ENCODE measurements at regions not wholly inside any gene's neighbourhood (a gene's known extent, or its start where the extent isn't known, plus 50 kb on each side); places are given as distances from the start of the nearest gene placed in this dataset.

GRCh38 chr11:29802522-29802921, 214.3 kb downstream of the KCNA4 start:
- ATAC-seq: no peak
- TF ChIP-seq CSDC2 (CRISPR knock-in tag; IDR thresholded peaks at IDR 0.05) (no peak), BACH2 (CRISPR knock-in tag; IDR thresholded peaks at IDR 0.05; ENCODE audit: borderline replicate concordance) (no peak), TCF4 (CRISPR knock-in tag; IDR thresholded peaks at IDR 0.05; ENCODE audit: borderline replicate concordance) (no peak), GLIS3 (CRISPR knock-in tag; IDR thresholded peaks at IDR 0.05) (no peak), SNAI2 (CRISPR knock-in tag; IDR thresholded peaks at IDR 0.05) (no peak), ISL1 (CRISPR knock-in tag; IDR thresholded peaks at IDR 0.05) (no peak), ESRRG (CRISPR knock-in tag; IDR thresholded peaks at IDR 0.05) (no peak), POU6F1 (CRISPR knock-in tag; IDR thresholded peaks at IDR 0.05; ENCODE audit: borderline replicate concordance, low read depth) (no peak), PATZ1 (CRISPR knock-in tag; IDR thresholded peaks at IDR 0.05; ENCODE audit: borderline replicate concordance) (no peak), ZNF70 (CRISPR knock-in tag; IDR thresholded peaks at IDR 0.05) (no peak)

- TF ChIP-seq TOX (CRISPR knock-in tag; IDR thresholded peaks at IDR 0.05; ENCODE audit: borderline replicate concordance): no peak
- no peak for TF ChIP-seq OSR1 (CRISPR knock-in tag; IDR thresholded peaks at IDR 0.05)
- no peak for TF ChIP-seq POU6F1 (CRISPR knock-in tag; IDR thresholded peaks at IDR 0.05; ENCODE audit: borderline replicate concordance, low read depth)
- no peak for TF ChIP-seq ZNF565 (CRISPR knock-in tag; conservative IDR thresholded peaks at IDR 0.05; ENCODE audit: low read depth)
- TF ChIP-seq ZFP30 (CRISPR knock-in tag; IDR thresholded peaks at IDR 0.05): no peak
- no peak for TF ChIP-seq ZC3H10 (CRISPR knock-in tag; IDR thresholded peaks at IDR 0.05)
- TF ChIP-seq TSHZ2 (CRISPR knock-in tag; IDR thresholded peaks at IDR 0.05): no peak
- TF ChIP-seq SNAI2 (CRISPR knock-in tag; IDR thresholded peaks at IDR 0.05): no peak
- no peak for TF ChIP-seq ISL1 (CRISPR knock-in tag; IDR thresholded peaks at IDR 0.05)
- no peak for ATAC-seq
These were observed 215.3 kb downstream of the KCNA4 start for GRCh38 chr11:29801561-29801960.

- ATAC-seq: no peak
- TF ChIP-seq ZNF8 (CRISPR knock-in tag; IDR thresholded peaks at IDR 0.05) (no peak), SNAI2 (CRISPR knock-in tag; IDR thresholded peaks at IDR 0.05) (no peak), CREB5 (CRISPR knock-in tag; IDR thresholded peaks at IDR 0.05; ENCODE audit: low read depth) (no peak), PATZ1 (CRISPR knock-in tag; IDR thresholded peaks at IDR 0.05; ENCODE audit: borderline replicate concordance) (no peak), CSDC2 (CRISPR knock-in tag; IDR thresholded peaks at IDR 0.05) (no peak), CSRNP3 (CRISPR knock-in tag; IDR thresholded peaks at IDR 0.05) (no peak), ZFP3 (CRISPR knock-in tag; IDR thresholded peaks at IDR 0.05) (no peak), ISL1 (CRISPR knock-in tag; IDR thresholded peaks at IDR 0.05) (no peak), TOX (CRISPR knock-in tag; IDR thresholded peaks at IDR 0.05; ENCODE audit: borderline replicate concordance) (no peak), BACH2 (CRISPR knock-in tag; IDR thresholded peaks at IDR 0.05; ENCODE audit: borderline replicate concordance) (no peak), TCF4 (CRISPR knock-in tag; IDR thresholded peaks at IDR 0.05; ENCODE audit: borderline replicate concordance) (no peak), ZFP30 (CRISPR knock-in tag; IDR thresholded peaks at IDR 0.05) (no peak), GLIS3 (CRISPR knock-in tag; IDR thresholded peaks at IDR 0.05) (no peak), ZC3H10 (CRISPR knock-in tag; IDR thresholded peaks at IDR 0.05) (no peak), TSHZ2 (CRISPR knock-in tag; IDR thresholded peaks at IDR 0.05) (no peak)
These were observed 230.7 kb downstream of the KCNA4 start for GRCh38 chr11:29786092-29786491.
